HG03432 (cell line): ENCODE measurements at regions not wholly inside any gene's neighbourhood (a gene's known extent, or its start where the extent isn't known, plus 50 kb on each side); places are given as distances from the start of the nearest gene placed in this dataset.
"Not testable (repeated sequence)": the region's sequence is repeated elsewhere in the genome, so short reads cannot be mapped to it uniquely, and the experiment has no call there.

ENCODE experiments used
- ATAC-seq: cut with Tn5 transposase; IDR thresholded peaks from one replicate; pipeline ENCODE4 v1.9.1; 2021; ENCODE audit warnings: mild to moderate bottlenecking, moderate library complexity; ENCODE audit not compliant: unreplicated experiment

GRCh38 chr5:89697581-89697980 lies 712.0 kb downstream of the CETN3 start:
- ATAC-seq = no peak

- ATAC-seq = no peak
Measured at GRCh38 chr5:89695371-89695770, 714.2 kb downstream of the CETN3 start.

GRCh38 chr5:89694026-89694550 lies 715.5 kb downstream of the CETN3 start:
- no peak for ATAC-seq

DNA sequence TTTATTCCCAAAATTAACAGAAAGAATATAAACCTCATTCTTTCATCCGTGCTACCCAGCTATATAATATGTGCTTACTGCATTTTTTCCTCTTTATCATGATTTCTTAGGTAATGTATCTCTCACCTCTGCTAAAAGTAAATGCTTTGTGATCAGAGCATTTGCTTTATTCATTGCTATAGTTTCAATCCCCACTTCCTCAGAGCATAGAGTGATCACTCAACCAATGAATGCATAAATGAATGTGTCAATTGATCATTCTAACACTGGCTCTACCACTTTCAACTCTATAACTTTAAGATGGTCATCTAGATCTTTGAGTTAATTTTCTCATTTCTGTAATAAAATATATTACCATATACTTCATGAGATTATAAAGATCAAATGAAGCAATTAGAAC lies 719.2 kb downstream of the CETN3 start:
- ATAC-seq = no peak

DNA sequence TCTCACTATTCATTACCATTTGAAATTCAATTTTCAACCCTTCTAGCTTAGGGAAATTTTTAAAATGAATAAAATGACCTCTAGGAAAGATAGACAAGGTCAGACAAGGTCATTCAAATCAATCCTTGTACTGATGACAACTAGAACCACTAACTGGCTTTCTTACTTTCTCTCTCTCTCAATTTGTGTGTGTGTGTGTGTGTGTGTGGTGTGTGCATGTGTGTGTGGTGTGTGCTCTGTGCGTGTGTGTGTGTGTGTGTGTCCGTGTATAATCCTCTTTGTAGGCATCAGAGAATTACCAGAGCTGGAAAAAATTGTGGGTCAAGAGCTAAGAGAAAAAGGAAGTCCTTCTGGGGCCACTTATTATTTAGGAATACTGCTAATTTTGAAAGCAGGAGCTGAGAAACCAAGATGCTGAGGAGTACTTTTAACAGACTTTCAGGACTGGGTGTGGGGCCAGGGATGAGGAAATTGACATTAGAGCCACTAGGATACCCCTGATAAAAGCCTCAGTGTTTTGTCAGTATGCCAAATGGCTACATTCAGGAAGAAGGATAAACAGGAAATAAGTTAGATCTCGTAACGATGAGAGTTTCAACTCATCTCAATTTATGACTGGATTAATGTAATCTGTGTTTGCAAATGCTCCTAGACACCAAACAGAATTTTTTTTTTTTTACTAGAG lies 723.3 kb downstream of the CETN3 start:
- no peak for ATAC-seq

DNA sequence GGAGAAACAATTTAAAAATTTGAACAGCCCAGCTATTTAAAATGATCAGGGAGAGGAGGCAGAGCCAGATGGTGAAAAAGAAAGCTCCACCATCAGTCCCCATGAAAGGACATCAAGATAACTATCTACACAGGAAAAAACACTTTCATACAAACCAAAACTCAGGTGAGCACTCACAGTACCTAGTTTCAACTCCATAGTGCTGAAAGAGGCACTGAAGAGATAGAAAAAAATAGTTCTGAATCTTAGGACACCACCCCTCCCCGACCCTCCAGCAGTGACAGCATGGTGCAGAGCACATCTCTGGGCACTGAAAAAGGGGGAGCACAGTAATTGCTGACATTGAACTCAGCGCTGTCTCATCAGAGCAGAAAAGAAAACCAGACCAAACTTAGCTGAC lies 732.9 kb downstream of the CETN3 start:
- ATAC-seq = no peak

GRCh38 chr5:89673019-89673418 lies 736.5 kb downstream of the CETN3 start:
- ATAC-seq = no peak

GRCh38 chr5:89668821-89669220 lies 740.7 kb downstream of the CETN3 start:
- no peak for ATAC-seq

- ATAC-seq = no peak
Measured at GRCh38 chr5:89662499-89662898, 747.1 kb downstream of the CETN3 start.

- no peak for ATAC-seq
Measured at GRCh38 chr5:89638871-89639270, 755.9 kb upstream of the MEF2C start.

DNA sequence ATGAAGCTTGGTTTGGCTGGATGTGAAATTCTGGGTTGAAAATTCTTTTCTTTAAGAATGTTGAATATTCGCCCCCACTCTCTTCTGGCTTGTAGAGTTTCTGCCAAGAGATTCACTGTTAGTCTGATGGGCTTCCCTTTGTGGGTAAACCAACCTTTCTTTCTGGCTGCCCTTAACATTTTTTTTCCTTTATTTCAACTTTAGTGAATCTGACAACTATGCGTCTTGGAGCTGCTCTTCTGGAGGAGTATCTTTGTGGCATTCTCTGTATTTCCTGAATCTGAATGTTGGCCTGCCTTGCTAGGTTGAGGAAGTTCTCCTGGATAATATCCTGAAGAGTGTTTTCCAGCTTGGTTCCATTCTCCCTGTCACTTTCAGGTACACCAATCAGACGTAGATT lies 751.2 kb upstream of the MEF2C start:
- not testable (repeated sequence) for ATAC-seq

DNA sequence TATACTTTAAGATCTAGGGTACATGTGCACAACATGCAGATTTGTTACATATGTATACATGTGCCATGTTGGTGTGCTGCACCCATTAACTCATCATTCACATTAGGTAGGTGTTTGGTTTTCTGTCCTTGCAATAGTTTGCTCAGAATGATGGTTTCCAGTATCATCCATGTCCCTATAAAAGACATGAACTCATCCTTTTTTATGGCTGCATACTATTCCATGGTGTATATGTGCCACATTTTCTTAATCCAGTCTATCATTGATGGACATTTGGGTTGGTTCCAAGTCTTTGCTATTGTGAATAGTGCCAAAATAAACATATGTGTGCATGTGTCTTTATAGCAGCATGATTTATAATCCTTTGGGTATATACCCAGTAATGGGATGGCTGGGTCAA lies 747.1 kb upstream of the MEF2C start:
- not testable (repeated sequence) for ATAC-seq

DNA sequence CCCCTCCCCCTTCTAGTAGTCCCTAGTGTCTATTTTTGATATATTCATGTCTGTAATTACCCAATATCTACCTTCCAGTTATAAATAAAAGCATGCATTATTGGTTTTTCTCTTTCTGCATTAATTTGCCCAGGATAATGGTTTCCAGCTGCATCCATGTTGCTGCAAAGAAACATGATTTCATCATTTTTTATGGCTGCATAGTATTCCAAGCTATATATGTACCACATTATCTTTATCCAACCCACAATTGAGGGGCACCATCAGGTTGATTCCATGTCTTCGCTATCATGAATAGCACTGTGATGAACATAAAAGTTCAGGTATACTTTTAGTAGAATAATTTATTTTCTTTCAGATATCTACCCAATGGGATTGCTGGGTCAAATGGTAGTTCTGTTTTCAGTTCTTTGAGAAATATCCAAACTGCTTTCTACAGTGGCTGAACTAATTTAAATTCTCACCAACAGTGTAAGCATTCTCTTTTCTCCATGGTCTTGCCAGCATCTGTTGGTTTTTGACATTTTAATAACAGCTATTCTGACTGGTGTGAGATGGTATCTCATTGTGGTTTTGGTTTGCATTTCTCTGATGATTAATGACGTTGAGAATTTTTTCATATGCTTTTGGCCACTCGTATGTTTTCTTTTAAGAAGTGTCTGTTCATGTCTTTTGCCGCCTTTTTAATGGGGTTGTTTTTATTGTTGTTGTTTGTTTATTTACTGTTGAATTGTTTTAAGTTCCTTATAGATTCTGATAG lies 746.1 kb upstream of the MEF2C start:
- no peak for ATAC-seq

DNA sequence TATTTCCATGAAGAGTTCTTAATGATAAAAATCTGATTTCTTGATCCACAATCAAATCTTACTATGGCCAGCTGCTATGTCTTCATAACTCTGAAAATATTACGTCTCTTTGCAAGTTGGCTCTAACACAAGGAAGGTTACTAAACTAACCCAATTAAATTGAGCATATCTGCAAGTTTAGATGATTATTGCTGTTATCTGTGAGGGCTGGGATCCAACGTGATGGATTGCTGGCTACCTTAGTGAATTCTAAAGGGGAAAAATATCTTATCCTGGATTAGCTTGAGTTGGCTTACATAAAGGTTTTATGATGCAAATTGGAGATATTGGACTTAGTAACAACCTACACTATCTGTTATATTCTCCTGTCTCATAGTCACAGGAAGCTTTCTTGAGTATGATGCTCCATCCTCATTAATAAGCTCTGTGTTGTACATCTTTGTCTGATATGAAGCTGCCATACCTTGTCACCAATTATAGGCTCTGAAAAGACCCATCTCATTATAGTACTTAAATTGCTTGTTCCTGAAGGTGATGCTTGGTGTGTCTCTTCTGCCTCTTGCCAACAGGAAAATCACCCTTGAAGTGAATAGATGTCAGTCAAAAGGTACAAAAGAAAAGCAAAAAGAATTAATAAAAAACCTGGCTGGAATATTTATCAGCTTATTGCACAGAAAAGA lies 733.0 kb upstream of the MEF2C start:
- no peak for ATAC-seq

GRCh38 chr5:89613222-89613956 lies 730.4 kb upstream of the MEF2C start:
- ATAC-seq = peak; percentile 100

DNA sequence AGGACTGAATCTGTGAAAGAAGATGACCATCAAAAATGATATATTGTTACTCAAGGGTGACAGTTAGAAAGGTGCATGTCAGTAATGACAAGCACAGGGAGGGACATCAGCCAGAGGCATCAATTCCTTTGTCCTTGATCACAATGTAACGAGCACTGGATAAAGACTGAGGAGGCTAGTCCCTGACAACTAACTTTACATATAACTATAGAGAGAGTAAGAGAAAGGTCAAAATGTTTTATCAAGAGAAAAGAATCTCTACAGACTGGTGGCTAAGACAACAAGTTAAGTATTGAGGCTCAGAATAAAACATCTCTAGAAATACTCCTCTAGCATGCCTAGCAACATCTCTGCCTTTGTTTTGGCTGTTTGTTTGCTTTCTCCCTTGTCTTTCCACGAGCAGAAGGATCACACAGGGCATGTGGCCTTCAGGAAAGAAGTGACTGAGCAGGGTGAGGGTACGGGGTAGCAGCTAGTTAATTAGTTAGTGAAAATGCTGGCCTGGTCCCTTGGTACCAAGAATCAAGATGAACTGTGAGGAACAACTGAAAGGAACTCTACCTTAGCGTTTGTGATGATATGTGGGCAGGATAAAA lies 724.1 kb upstream of the MEF2C start:
- ATAC-seq = no peak

DNA sequence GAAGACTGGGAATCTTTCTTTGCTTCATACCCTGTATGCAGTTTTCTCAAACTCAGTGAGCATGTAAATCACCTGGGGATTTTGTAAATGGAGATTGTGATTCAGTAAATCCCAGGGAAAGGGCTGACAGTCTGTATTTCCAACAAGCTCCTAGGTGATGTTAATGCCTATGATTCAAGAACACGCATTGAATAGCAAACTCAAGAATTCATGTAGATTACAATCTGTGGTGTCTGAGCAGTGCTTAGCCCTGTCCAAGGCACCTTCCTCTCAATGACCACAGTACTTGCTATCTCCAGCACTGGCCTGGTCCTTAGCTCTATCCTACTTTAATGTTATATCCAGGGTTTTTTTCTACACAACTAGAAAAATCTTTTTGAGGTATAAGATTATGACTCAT lies 721.4 kb upstream of the MEF2C start:
- no peak for ATAC-seq

DNA sequence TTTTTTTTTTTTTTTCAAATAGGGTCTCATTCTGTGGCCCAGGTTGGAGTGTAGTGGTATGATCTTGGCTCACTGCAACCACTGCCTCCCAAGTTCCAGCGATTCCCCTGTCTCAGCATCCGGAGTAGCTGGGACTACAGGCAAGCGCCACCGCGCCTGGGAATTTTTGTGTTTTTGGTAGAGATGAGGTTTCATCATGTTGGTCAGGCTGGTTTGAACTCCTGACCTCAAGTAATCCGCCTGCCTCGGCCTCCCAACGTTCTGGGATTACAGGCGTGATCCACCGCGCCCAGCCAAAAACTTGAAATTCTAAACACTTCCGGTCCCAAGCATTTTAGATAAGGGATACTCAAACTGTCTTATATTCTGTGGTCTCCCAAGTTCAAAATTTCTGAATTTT lies 718.9 kb upstream of the MEF2C start:
- no peak for ATAC-seq

DNA sequence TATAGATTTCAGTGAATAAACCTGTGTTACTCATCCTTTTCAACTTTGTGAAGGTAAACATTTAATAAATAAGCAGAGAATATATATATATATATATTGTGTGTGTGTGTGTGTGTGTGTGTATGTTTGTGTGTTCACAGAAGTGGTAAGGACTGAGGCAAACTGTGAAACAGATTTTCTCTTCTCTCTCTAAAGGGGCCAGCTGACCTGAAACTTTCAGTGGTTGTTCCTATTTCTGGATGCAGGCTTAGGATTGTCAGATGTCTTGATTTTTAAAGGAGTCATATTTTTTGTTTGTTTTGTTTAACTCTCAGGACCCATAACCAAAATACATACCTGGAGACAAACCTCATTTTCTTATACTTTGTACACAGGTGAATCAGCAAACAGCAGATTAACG lies 714.9 kb upstream of the MEF2C start:
- ATAC-seq = peak; percentile 65

DNA sequence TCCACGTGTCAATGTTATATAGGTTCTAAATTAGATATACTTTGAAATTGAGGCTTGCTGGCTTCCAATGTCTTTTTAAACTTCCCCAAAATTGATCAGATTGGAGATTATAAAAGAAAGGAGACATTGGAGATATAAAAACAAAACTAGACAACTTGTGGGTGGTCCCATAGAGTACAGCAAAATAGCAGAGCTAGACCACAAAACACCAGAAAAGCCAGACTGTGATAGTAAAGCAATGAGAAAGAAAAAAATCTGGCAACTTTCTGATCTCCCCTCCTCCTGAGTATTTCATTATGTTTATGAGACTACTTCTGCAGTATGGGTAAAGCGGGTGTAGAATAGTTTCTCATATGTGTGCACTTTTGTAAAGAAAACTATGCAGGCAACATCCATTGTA lies 713.8 kb upstream of the MEF2C start:
- ATAC-seq = no peak

DNA sequence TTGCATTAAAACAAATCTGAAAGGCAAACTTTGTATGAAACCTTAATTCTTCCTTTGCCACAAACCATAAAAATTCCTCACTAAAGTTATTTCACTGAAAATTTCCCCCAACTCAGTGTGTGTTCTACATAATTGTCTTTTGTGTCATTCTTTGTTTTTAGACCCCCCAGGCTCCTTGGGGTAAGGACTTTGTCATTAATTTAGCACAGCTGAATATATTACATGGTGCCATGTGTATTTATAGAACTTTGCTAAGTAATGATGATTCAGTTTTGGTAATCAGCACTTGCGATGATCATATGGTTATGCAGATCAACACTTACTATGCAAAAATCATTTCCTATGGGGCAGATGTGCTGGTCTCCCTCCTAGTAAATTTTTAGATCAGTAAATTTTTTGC lies 712.1 kb upstream of the MEF2C start:
- ATAC-seq = no peak
